Keratinocyte (primary cell): ENCODE measurements at regions not wholly inside any gene's neighbourhood (a gene's known extent, or its start where the extent isn't known, plus 50 kb on each side); places are given as distances from the start of the nearest gene placed in this dataset.

ENCODE experiments used
- EZH2 ChIP-seq: IDR thresholded peaks from one replicate; pipeline ENCODE4 v1.6.1; 2012; ENCODE audit warnings: inconsistent platforms, mild to moderate bottlenecking, low read length, moderate library complexity
- TF ChIP-seq, protein P1 (sequence below), 3 experiments: IDR thresholded peaks in 1 of 3; conservative IDR thresholded peaks in 1 of 3; optimal IDR thresholded peaks in 1 of 3; 2 replicates in 2 of 3; 3 replicates in 1 of 3; pipeline versions ENCODE3 to v1.5.1; 2011; ENCODE audit warnings: low read length in 3 of 3, mild to moderate bottlenecking in 3 of 3, moderate library complexity in 2 of 3, control low read depth in 1 of 3, inconsistent platforms in 1 of 3; ENCODE audit not compliant: insufficient read depth in 2 of 3; ENCODE audit errors: extremely low read depth in 1 of 3

DNA sequence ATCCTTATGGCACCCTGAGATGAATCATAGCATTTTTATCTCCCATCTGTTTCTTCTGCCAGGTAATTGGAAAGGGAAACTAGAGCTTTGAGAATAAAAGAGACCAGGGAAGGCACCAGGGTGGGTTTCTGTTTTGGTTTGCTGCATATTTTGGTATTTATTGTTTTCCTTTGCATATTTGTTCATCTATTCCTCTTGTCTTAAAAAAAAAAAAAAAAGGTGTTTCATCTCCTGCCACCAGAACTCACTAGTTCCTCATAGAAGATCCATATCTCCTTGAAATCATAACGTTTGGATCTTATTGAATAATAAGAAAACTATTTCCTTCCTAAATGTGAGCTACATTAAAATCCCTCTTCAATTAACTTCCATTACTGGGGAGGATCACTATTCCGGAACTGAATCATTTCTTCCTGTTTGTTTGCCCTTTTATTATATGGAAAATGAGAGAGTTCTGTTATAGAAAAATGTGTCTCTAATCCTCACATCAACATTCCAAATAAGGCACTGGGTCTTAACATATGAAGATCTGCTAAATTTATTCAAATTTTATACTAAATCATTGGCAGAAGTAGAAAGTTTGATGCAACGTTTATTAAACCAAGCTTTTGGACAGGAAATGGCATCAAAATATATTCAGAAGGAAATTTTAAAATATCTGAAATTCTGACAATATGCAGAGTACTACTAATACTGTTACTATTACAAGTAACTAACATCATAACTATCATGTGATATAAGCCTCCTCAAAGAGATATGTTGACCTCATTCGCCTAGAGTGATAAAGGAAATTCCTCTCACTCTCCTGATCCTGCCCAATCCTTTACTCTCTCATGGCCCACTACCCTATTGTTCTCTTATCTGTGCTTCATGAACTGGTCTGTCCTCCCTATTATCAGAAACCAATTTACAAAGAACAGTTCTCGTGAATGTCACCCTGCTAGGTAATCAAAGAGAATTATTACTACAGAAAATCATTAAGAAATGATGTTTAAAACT lies 229.4 kb upstream of the RSPO3 start:
- TF ChIP-seq, protein P1, sequence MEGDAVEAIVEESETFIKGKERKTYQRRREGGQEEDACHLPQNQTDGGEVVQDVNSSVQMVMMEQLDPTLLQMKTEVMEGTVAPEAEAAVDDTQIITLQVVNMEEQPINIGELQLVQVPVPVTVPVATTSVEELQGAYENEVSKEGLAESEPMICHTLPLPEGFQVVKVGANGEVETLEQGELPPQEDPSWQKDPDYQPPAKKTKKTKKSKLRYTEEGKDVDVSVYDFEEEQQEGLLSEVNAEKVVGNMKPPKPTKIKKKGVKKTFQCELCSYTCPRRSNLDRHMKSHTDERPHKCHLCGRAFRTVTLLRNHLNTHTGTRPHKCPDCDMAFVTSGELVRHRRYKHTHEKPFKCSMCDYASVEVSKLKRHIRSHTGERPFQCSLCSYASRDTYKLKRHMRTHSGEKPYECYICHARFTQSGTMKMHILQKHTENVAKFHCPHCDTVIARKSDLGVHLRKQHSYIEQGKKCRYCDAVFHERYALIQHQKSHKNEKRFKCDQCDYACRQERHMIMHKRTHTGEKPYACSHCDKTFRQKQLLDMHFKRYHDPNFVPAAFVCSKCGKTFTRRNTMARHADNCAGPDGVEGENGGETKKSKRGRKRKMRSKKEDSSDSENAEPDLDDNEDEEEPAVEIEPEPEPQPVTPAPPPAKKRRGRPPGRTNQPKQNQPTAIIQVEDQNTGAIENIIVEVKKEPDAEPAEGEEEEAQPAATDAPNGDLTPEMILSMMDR (optimal IDR thresholded peaks at IDR 0.05 in 1 of 3, IDR thresholded peaks at IDR 0.05 in 1 of 3, conservative IDR thresholded peaks at IDR 0.05 in 1 of 3; ENCODE audit: extremely low read depth in 1 of 3, insufficient read depth in 2 of 3, low read length in 3 of 3) = no peak
- no peak for TF ChIP-seq EZH2
